Astrocyte (in vitro differentiated cells and primary cell): ENCODE measurements at regions not wholly inside any gene's neighbourhood (a gene's known extent, or its start where the extent isn't known, plus 50 kb on each side); places are given as distances from the start of the nearest gene placed in this dataset.

Experiments
- EZH2 ChIP-seq: IDR thresholded peaks from 2 replicates; pipeline ENCODE4 v1.6.1; 2012; ENCODE audit warnings: mild to moderate bottlenecking, low read length, inconsistent platforms; ENCODE audit not compliant: insufficient read depth
- TF ChIP-seq, protein P1 (sequence below): IDR thresholded peaks from 2 replicates; pipeline ENCODE4 v1.5.1; 2011; ENCODE audit warnings: low read depth, mild to moderate bottlenecking, inconsistent platforms, low read length, moderate library complexity; ENCODE audit not compliant: insufficient read depth

DNA sequence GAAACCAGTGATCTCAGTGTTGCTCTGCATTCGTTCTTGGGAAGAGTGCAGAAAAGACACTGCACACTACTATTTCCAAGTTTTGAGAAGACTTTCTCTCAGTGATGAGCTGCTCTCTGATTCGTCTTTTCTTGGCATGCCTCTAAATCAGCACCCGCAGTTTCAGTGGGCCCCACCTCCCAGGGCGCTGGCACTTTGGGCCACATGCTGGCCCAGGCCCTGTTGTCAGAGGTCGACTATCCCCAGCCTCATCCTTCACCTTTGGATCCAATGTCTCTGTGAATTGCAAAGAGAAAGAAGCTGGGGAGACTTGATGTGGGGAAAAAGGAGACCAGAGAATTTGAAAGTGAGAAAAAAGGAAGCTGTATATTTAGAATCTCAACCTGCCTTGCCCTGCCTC lies 644.1 kb upstream of the PITX2 start:
- TF ChIP-seq, protein P1, sequence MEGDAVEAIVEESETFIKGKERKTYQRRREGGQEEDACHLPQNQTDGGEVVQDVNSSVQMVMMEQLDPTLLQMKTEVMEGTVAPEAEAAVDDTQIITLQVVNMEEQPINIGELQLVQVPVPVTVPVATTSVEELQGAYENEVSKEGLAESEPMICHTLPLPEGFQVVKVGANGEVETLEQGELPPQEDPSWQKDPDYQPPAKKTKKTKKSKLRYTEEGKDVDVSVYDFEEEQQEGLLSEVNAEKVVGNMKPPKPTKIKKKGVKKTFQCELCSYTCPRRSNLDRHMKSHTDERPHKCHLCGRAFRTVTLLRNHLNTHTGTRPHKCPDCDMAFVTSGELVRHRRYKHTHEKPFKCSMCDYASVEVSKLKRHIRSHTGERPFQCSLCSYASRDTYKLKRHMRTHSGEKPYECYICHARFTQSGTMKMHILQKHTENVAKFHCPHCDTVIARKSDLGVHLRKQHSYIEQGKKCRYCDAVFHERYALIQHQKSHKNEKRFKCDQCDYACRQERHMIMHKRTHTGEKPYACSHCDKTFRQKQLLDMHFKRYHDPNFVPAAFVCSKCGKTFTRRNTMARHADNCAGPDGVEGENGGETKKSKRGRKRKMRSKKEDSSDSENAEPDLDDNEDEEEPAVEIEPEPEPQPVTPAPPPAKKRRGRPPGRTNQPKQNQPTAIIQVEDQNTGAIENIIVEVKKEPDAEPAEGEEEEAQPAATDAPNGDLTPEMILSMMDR: no peak
- TF ChIP-seq EZH2: no peak
